IMR-90 (cell line): ENCODE measurements at regions not wholly inside any gene's neighbourhood (a gene's known extent, or its start where the extent isn't known, plus 50 kb on each side); places are given as distances from the start of the nearest gene placed in this dataset.

ENCODE experiments used
- CTCF ChIP-seq: conservative IDR thresholded peaks from 2 replicates; pipeline ENCODE4 v1.5.1; 2012; ENCODE audit warnings: mild to moderate bottlenecking, low read depth, low read length, improper control_type of control experiment
- MAFK ChIP-seq: IDR thresholded peaks from 2 replicates; pipeline ENCODE4 v1.6.1; 2012; ENCODE audit warnings: low read depth, low read length, improper control_type of control experiment
- RAD21 ChIP-seq: IDR thresholded peaks from 2 replicates; pipeline ENCODE4 v1.6.1; 2012; ENCODE audit warnings: low read length, improper control_type of control experiment

GRCh38 chr17:79446399-79447009 is 164.3 kb downstream of the RBFOX3 start:
- TF ChIP-seq CTCF: no peak
- TF ChIP-seq MAFK: no peak
- no peak for TF ChIP-seq RAD21
